HepG2 (cell line): ENCODE measurements at regions not wholly inside any gene's neighbourhood (a gene's known extent, or its start where the extent isn't known, plus 50 kb on each side); places are given as distances from the start of the nearest gene placed in this dataset.

Experiments
- RFX3 ChIP-seq: IDR thresholded peaks from 2 replicates; pipeline ENCODE4 v1.6.1; 2016; ENCODE audit warnings: missing biosample characterization, missing genetic modification reagents
- TF ChIP-seq, protein P1 (sequence below): sonication (generic); formaldehyde crosslinking; IDR thresholded peaks from 2 replicates; pipeline ENCODE4 v1.5.0; 2020; ENCODE audit warnings: mild to moderate bottlenecking, missing genetic modification reagents, moderate library complexity

DNA sequence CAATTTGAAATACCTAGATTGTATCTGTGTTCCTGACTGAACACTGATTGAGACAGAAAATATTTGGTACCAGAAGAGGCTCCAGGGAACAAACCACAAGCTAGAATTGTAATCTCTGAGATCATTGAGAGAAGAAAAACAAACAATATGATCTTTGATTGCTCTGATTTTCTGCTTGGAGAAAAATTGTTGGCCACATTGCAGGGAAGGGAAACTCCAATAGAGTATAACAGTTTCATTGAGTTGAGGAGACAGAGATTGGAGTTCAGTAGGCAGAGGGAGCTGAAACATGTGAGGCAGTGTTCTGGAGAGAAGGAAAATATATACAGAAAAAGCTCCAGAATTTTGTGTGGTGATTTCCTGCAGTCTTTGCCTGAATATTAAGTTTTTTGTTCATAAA is 158.2 kb downstream of the C4orf33 start:
- TF ChIP-seq RFX3: no peak
- TF ChIP-seq, protein P1, sequence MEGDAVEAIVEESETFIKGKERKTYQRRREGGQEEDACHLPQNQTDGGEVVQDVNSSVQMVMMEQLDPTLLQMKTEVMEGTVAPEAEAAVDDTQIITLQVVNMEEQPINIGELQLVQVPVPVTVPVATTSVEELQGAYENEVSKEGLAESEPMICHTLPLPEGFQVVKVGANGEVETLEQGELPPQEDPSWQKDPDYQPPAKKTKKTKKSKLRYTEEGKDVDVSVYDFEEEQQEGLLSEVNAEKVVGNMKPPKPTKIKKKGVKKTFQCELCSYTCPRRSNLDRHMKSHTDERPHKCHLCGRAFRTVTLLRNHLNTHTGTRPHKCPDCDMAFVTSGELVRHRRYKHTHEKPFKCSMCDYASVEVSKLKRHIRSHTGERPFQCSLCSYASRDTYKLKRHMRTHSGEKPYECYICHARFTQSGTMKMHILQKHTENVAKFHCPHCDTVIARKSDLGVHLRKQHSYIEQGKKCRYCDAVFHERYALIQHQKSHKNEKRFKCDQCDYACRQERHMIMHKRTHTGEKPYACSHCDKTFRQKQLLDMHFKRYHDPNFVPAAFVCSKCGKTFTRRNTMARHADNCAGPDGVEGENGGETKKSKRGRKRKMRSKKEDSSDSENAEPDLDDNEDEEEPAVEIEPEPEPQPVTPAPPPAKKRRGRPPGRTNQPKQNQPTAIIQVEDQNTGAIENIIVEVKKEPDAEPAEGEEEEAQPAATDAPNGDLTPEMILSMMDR (CRISPR knock-in tag): no peak
